Hematopoietic multipotent progenitor cell treated with erythropoietin and hydrocortisone succinate and interleukin-3 and kit ligand, for 6 days (in vitro differentiated cells): ENCODE measurements at regions not wholly inside any gene's neighbourhood (a gene's known extent, or its start where the extent isn't known, plus 50 kb on each side); places are given as distances from the start of the nearest gene placed in this dataset.
"Not testable (repeated sequence)": the region's sequence is repeated elsewhere in the genome, so short reads cannot be mapped to it uniquely, and the experiment has no call there.

Source experiments
- DNase-seq: peaks from one replicate; pipeline ENCODE4 v3.0.0-alpha.2; 2015

DNA sequence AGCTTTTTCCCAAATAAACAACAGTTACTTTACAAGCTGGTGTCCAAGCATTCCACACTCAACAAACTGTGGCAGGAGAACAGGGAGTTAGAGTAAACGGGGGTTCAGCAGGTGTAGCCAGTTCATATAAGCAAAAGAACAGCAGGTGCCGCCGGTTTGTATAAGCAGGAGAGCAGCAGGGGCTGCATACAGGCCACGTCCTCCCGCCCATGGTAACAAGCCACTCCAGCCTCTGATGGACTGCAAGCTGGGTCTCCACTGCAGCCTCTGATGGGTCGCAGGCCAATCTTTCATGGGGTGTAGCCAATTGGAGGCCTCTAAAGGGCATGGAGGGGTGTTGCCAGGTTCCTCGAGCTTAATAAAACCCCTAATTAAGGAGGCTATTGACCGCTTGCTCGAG is 189.3 kb downstream of the ANKRD30B start:
- DNase-seq = no peak

GRCh38 chr18:14939141-14939540 is 191.2 kb downstream of the ANKRD30B start:
- DNase-seq = no peak

DNA sequence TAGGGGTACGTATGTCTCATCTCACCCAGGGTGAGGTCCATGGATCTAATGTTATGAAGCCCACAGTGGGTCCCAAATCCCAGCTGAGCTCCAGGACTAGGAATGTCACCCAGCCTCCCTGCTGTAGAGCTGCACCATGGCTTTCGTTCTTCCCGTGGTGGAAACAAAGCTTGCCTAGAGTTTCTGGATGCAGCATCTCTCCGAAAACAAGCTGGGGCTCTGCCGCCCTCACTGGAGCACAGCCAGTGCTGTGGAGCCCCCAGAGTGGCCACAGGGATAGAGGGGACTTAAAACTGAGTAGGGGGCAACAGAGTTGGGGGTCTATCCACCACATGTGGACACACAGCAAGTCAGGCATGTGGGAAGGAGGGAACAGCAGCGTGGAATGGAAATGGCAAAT is 192.1 kb downstream of the ANKRD30B start:
- not testable (repeated sequence) for DNase-seq

DNA sequence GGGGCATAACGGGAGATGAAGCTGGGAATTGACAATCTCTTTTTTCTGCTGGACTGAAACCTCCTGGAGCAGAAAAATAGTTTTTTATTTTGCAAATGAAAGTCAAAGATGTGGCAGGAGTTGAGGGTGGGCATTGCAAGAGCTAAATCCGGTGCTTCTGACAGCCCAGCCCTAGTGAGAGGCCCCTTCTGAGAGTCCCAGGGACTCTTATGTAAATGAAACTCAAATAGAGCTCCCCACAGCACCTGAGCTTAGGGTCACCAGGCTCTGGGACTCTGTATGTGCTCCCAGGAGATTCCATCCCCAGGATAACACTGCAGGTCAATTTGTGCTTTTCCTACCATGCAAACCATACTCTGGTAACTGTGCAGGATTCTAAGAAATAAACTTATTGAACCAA is 192.8 kb downstream of the ANKRD30B start:
- no peak for DNase-seq

DNA sequence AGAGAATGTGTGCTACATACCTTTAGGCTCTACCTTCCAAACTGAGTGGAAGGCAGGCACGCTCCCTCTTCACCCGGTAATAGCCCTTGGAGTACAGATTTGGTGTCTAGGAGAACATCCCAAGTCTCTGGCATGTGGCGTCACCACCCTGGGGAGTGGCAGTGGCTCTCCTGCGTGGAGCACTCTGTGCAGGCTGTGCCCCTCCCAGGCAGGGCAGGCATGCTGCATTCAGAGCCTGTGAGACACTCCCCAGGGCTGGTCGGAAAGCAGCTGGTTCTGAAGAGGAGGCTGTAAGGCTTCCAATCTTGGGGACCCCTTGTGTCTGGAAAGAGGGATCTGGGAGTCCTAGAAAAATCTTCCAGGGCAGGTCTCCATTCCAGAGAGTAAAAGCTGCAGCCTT is 193.3 kb downstream of the ANKRD30B start:
- no peak for DNase-seq

DNA sequence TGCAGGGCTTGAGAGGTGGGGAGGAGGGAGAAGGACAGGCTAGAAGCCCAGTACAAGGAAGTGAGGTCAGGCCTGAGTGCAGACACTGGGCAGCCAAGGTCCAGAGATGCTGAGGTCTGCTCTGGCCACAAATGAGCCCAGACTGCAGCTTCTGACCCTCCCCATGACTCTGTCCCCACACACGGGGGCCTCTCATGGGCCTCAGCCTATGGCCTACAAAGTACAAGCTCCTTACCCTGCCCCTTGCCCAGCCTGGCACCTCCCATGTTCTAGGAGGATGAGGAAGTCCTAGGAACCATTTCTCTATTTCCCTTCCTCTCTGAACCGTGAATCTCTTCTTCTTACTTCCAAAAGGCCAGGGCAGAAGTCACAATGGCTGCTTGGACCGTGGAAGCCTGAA is 193.8 kb downstream of the ANKRD30B start:
- DNase-seq = no peak

- DNase-seq = no peak
Observed at GRCh38 chr18:14942275-14942674, 194.3 kb downstream of the ANKRD30B start.

- no peak for DNase-seq
Observed at GRCh38 chr18:14943486-14943885, 195.5 kb downstream of the ANKRD30B start.

GRCh38 chr18:14943967-14944636 is 196.1 kb downstream of the ANKRD30B start:
- no peak for DNase-seq

GRCh38 chr18:14944838-14945237 is 196.9 kb downstream of the ANKRD30B start:
- DNase-seq = no peak

DNA sequence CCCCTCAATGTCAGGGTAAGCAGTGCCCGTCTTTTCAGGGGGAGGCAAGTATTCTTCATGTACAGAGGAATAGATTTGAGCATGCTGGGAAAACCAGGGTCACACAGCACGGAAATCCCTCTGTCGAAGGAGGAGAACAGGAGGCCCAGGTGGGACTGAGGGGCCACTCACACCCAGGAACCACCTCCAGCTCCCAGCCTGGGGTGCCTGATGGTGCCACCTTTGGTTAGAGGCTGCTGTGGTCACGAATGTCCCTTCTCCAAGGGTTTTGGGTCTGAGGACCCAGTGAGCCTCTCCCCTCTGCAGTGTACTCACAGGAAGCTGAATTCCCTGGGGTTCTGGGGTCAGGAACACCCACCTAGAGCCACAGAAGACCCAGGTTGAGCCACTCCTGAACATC is 197.3 kb downstream of the ANKRD30B start:
- DNase-seq = no peak

- no peak for DNase-seq
Observed at GRCh38 chr18:14945984-14946383, 198.0 kb downstream of the ANKRD30B start.

DNA sequence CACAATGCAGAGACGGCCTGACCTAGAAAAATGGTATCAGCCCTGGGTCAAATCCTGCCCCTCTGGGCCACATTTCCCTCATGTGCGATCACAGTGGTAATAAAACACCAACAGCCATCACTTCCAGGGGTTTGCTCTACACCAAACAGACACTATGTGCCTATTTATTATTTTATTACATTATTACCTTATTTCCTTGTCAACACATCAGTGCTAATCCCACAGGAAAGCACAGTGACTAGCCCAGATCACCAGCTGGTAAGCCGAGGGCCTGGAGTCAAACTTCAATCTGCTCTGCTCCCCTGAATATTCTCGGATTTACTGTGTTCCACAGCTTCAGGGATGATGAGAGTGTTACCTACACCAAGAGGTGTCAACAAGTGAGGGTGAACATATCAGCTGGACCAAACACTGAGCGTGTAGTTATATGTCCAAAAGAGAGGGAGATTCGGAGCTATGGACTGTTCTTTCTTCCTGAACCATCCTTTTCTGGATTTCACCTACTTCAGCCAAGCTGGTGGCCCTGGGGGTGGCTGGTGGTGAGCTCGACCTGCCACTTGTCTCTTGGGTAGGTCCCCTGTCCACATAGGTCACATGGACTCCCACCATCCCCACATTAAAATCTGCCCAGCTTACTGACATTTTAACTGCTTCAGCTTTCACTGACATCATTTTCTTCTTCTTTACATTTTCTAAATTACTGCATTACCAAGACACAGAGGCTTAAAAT is 198.9 kb downstream of the ANKRD30B start:
- not testable (repeated sequence) for DNase-seq

DNA sequence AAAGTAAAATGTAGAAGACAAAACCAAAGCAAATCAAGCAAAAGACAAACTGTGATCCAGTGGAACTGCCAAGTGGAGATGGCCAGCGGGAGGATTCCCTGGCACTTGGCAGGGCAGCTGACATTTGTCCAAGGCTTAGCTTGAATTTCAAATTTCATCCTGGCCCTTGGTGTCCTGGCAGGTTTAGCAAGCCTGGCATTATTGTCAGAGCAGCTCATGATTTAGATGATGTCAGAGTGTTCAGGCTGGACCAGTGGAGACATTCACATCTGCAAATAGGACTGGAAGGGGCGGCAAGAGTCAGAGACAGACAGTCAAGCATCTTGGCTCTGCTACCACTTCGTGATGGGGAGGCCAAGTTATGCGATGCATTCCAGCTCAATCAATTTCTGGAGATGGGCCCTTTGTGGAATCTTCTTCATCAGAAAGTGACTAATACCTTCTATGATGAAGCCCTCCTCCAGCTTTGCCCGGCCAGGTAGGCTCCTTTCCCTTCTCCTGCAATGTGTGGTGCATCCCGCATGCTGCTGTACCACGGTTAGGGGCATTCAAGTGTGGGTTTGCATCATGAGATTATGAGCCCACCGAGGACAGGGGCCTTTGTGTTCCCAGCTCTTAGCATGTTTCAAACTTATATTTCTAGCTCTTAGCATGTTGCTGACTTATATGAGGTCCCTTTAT is 199.7 kb downstream of the ANKRD30B start:
- no peak for DNase-seq

GRCh38 chr18:14948163-14948540 is 200.2 kb downstream of the ANKRD30B start:
- no peak for DNase-seq

DNA sequence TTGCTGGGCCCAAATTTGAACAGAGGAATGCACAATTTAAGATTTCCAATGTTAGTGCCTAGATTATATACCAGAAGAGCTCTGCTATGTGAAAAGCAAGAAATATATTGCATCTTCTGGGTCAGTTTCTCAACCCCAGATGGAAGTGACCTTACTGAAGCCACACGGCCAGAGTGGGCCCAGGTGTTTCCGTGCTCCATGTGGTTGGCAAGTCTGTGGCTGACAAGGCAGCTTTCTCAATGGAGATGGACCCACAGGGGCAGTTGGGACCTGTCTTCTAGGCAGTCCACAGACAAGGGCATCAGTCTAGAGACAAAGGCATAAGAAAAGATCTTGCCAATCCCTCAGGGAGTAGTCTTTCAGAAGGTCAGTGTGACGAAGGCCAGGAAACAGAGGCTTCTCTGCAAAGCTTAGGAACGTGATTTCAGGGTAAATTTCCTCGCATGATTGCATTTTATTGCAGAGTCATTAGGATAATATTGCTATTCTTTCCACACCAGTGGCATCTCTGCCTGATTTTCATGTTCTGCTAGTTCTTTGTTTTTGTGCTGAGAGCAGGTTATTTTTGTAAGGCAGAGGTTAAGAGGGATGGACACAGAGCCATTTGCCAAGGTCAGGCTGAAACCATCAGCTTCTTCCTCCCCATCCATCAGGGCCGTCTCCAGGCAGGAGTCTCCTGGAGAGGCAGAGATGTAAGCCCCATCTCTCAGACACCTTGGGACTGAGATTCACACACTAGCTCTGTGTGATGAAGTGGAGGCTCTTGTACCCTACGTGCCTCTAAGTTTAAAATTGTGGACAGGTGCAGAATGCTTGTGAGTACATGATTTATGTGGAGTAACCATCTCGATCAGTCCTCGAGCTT is 202.1 kb downstream of the ANKRD30B start:
- no peak for DNase-seq

DNA sequence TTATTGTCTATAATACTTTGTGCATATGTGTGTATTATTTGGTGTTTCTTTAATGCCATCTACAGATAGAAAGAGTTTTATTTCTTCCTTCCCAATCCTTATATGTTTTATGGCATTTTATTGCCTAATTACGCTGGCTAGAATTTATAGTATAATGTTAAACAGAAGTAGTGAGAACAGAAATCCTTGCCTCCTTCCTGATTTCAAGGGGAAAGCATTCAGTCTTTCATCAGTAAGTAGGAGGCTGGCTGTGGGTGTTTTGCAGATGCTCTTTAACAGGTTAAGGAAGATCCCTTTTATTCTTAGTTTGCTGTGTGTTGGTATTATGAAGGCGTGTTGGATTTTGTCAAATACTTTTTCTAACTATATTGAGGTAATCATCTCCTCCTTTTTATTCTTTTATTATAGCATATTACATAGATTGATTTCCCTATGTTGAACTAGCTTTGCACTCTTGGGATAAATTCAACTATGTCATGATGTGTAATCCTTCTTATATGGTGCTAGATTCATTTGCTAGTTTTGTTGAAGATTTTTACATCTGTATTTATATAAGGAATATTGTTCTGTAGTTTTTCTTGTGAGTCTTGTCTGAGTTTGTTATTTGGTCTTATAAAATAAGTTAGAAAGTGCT is 204.6 kb downstream of the ANKRD30B start:
- DNase-seq = not testable (repeated sequence)

GRCh38 chr18:14958701-14959100 is 210.7 kb downstream of the ANKRD30B start:
- no peak for DNase-seq

GRCh38 chr18:14959550-14959949 is 211.6 kb downstream of the ANKRD30B start:
- no peak for DNase-seq

DNA sequence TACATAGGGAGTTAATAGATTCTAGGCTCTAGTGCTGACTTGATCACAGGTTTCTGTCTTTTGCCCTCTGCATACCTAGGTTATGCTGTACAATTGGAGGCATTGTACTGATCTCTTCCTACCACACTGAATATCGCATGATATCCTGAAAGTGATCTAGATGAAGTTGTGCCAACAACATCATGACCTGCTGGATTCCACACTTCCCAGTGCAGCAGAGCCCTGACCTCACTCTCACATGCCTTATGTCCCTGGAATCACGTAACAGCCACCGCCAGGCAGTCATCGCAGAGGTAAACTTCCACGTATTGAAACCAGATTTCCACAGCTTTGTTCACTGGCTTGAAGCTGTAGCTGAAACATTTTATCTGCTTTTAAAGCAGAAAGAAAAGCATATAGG is 214.0 kb downstream of the ANKRD30B start:
- DNase-seq = no peak

DNA sequence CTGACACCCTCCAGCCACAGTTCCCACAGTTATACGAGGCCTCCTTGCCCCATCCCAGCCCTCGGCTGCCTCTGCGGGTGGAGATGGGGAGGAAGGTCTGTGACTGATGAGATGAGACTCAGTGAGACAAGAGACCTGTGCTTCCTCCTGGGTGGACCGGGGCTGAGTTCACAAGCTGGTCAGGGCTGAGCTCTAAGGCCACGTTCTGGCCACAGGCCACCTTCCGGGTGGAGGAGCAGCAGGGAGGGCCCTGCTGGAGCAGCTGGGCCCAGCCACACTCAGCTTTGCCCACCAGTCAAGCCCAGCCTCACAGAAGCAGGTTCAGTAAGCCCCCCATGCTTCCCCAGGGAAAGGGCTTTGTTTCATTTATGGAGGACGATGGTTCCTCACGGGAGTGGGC is 214.7 kb downstream of the ANKRD30B start:
- no peak for DNase-seq

DNA sequence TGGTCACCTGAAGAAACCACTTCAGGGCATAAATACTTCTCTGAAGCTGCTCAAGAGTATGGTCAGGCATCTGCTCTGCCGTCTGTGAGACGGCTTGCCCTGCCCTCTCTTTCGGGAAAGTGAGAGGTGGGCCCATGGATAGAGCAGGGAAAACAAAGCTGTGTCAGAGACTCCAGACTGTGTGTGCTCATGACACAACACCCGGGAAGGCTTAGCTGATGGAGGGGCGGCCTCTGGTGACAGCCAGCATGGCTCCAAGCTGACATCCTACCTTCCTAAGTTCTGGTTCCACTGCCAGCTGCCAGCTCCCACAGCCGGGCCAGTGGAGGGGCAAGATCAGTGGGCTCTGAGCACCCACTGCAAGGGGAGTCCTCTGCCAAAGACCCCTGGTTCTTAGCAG is 215.3 kb downstream of the ANKRD30B start:
- DNase-seq = no peak

- DNase-seq = no peak
Observed at GRCh38 chr18:14964002-14964401, 216.0 kb downstream of the ANKRD30B start.
